PC-9 (cell line): ENCODE measurements at regions not wholly inside any gene's neighbourhood (a gene's known extent, or its start where the extent isn't known, plus 50 kb on each side); places are given as distances from the start of the nearest gene placed in this dataset.

Experiments
- BruUV-seq: library from RNA; stranded (reverse); fragments of 400-500 nt; replicated peaks from 2 replicates; lab custom pipeline; 2021; lab: Mats Ljungman, UMichigan
- CTCF ChIA-PET: fragments of 300-600 bp; sonication (Branson Sonifier 250); formaldehyde crosslinking; loops from one replicate; lab custom pipeline; 2022; ENCODE audit warnings: antibody characterized with exemption; lab: Charles Lee
- POLR2A ChIA-PET: fragments of 300-600 bp; sonication (Branson Sonifier 250); formaldehyde crosslinking; loops from one replicate; lab custom pipeline; 2022; ENCODE audit warnings: antibody characterized with exemption; ENCODE audit not compliant: unreplicated experiment; lab: Charles Lee
- DNase-seq, 2 experiments: peaks; one replicate each; pipeline versions ENCODE4 v3.0.0 to v3.0.0-alpha.2; 2015 to 2022; ENCODE audit warnings: mixed read lengths in 1 of 2
- H2AFZ ChIP-seq: fragments of 200-600 bp; sonication (generic); 2 replicates; pipeline ENCODE4 v1.8.1; 2017; ENCODE audit warnings: antibody characterized with exemption
- H3F3A ChIP-seq: fragments of 200-600 bp; sonication (generic); 2 replicates; pipeline ENCODE4 v1.8.1; 2017; ENCODE audit warnings: antibody characterized with exemption, mild to moderate bottlenecking, low read depth; ENCODE audit not compliant: insufficient read depth
- H3K27ac ChIP-seq: fragments of 200-600 bp; sonication (generic); 2 replicates; pipeline ENCODE4 v1.6.1; 2016; ENCODE audit warnings: mixed run types
- H3K27me3 ChIP-seq: fragments of 200-600 bp; sonication (generic); 2 replicates; pipeline ENCODE4 v1.6.1; 2016; ENCODE audit warnings: low read depth, mixed run types; ENCODE audit not compliant: insufficient read depth
- H3K36me3 ChIP-seq: fragments of 200-600 bp; sonication (generic); 2 replicates; pipeline ENCODE4 v1.6.1; 2016; ENCODE audit warnings: low read depth, mixed run types
- H3K4me1 ChIP-seq: fragments of 200-600 bp; sonication (generic); replicated peaks from 2 replicates; pipeline ENCODE4 v1.6.1; 2016; ENCODE audit warnings: mixed run types; ENCODE audit not compliant: insufficient read depth
- H3K4me2 ChIP-seq: fragments of 200-600 bp; sonication (generic); 2 replicates; pipeline ENCODE4 v1.6.1; 2017; ENCODE audit warnings: mixed run types
- H3K4me3 ChIP-seq: fragments of 200-600 bp; sonication (generic); 2 replicates; pipeline ENCODE4 v1.6.1; 2016; ENCODE audit warnings: mixed run types
- H3K79me2 ChIP-seq: fragments of 200-600 bp; sonication (generic); 2 replicates; pipeline ENCODE4 v1.6.1; 2017; ENCODE audit warnings: low read depth, mixed run types
- H3K9me2 ChIP-seq: fragments of 200-600 bp; sonication (generic); 2 replicates; pipeline ENCODE4 v1.8.1; 2017; ENCODE audit warnings: mild to moderate bottlenecking; ENCODE audit not compliant: insufficient read depth
- H3K9me3 ChIP-seq: fragments of 200-600 bp; sonication (generic); 2 replicates; pipeline ENCODE4 v1.8.1; 2016; ENCODE audit warnings: low read depth; ENCODE audit not compliant: insufficient read depth
- H4K20me1 ChIP-seq: fragments of 200-600 bp; sonication (generic); 2 replicates; pipeline ENCODE4 v1.8.1; 2017; ENCODE audit not compliant: insufficient read depth
- EZH2 ChIP-seq: fragments of 200-600 bp; sonication (generic); IDR thresholded peaks from 2 replicates; pipeline ENCODE4 v1.8.0; 2017; ENCODE audit warnings: antibody characterized with exemption, low read depth
- intact Hi-C: fragments of 100-400 bp; cut with micrococcal nuclease; formaldehyde crosslinking; loops from one replicate; pipeline ENCODE4 v1.10.0; 2022; ENCODE audit not compliant: unreplicated experiment
- TF ChIP-seq, protein P1 (sequence below): fragments of 200-600 bp; sonication (generic); conservative IDR thresholded peaks from 2 replicates; pipeline ENCODE4 v1.6.1; 2017; ENCODE audit warnings: mixed run types, antibody characterized with exemption, mild to moderate bottlenecking, moderate library complexity

DNA sequence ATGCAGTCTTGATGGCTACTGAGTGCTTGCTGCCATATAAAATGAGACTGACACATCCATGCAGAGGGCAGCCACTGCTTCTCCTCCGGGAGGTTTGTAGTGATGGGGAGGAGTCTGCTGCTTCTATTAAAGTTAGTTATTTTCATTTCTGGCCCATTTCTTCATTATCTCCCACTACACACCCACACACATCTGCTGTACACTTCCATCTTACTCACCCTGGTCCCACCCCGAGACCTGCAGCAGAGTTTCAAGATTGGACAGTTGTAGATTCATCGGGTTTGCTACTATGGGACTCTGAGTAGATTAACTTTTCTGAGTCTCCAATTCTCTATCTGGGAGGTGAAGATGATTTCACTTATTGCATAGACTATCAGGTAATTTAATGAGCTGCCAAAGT, 176.2 kb upstream of the SNX19 start:
- no peak for TF ChIP-seq EZH2
- TF ChIP-seq, protein P1, sequence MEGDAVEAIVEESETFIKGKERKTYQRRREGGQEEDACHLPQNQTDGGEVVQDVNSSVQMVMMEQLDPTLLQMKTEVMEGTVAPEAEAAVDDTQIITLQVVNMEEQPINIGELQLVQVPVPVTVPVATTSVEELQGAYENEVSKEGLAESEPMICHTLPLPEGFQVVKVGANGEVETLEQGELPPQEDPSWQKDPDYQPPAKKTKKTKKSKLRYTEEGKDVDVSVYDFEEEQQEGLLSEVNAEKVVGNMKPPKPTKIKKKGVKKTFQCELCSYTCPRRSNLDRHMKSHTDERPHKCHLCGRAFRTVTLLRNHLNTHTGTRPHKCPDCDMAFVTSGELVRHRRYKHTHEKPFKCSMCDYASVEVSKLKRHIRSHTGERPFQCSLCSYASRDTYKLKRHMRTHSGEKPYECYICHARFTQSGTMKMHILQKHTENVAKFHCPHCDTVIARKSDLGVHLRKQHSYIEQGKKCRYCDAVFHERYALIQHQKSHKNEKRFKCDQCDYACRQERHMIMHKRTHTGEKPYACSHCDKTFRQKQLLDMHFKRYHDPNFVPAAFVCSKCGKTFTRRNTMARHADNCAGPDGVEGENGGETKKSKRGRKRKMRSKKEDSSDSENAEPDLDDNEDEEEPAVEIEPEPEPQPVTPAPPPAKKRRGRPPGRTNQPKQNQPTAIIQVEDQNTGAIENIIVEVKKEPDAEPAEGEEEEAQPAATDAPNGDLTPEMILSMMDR = no peak
- CTCF ChIA-PET = no interaction called here
- no TSS peak for BruUV-seq

DNA sequence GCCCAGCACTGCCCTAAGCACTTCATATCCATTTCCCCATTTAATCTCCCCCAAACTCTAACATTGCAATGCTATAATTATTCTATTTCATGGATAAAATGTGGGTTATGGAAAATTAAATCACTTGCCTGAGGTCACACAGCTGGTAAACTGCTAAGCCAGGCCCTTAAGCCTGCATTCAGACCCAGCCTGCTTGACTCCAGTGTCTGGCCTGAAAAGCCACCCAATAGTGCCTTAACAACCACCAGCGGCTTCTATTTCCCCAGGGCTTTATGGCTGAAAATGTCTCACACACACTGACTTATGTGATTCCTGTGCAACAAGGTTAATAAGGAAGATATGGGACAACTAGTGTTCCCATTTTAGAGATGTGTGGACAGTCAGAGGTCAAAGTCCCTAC, 178.5 kb upstream of the SNX19 start:
- POLR2A ChIA-PET = no interaction called here
- TF ChIP-seq, protein P1 = no peak
- TF ChIP-seq EZH2 = no peak
- Histone ChIP-seq H3F3A (no peaks in the 10 kb centered on the region), H3K36me3 (no peaks in the 10 kb centered on the region), H3K4me3 (no peak overlapping the region), H3K4me2 (no peak overlapping the region), H3K4me1 (no peaks in the 10 kb centered on the region), H4K20me1 (no peaks in the 10 kb centered on the region), H3K27ac (no peak overlapping the region), H3K27me3 (peaks cover 59% of the 10 kb centered on the region), H2AFZ (no peak overlapping the region), H3K9me3 (no peaks in the 10 kb centered on the region), H3K9me2 (no peaks in the 10 kb centered on the region), H3K79me2 (no peaks in the 10 kb centered on the region)
- CTCF ChIA-PET = no interaction called here
- BruUV-seq = no TSS peak
- no peak for DNase-seq
- intact Hi-C loops = no loop called here

More for the DNA sequence above, 176.2 kb upstream of the SNX19 start:
- Histone ChIP-seq H3K9me2 (no peaks in the 10 kb centered on the region), H3K4me1 (no peaks in the 10 kb centered on the region), H3K36me3 (no peaks in the 10 kb centered on the region), H3F3A (no peaks in the 10 kb centered on the region), H3K4me3 (no peak overlapping the region), H3K4me2 (no peak overlapping the region), H3K79me2 (no peaks in the 10 kb centered on the region), H3K9me3 (no peaks in the 10 kb centered on the region), H2AFZ (no peak overlapping the region), H3K27ac (no peak overlapping the region), H3K27me3 (peaks cover 41% of the 10 kb centered on the region), H4K20me1 (no peaks in the 10 kb centered on the region)
- POLR2A ChIA-PET = no interaction called here
- no peak for DNase-seq
- intact Hi-C loops = no loop called here

DNA sequence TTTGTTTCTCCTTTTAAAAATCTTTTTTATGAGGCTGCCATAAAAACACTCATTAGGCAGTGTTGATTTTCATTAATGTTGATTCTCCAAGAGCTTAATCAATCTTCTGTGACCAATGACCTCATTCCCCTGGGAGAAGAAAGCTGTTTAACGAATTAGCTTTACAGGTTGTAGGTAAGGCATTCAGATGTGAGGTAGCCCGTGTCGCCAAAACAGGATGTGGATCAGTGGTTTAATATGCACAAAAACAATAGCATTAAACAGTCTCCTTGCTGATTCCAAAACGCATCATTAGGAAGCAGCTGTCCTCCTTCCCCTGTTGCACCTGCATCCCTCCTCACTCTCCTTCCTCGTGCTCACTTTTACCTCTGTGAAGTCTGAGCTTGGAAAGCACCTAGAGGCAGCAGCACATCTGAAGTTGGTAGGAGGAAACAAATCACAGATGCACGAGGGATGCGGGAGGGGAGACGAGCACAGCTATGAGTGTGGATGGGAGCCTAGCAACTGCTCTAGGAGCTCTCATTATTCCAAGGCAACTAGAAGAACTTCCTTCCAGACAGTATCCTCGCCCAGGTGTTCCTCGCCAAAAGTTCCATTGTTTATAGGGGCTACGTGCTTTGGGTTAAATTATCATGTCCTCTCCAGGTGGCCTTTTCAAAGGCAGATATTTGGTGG, 179.4 kb upstream of the SNX19 start:
- no peak overlapping the region for H3K4me3 ChIP-seq
- no peak overlapping the region for H3K4me2 ChIP-seq
- no peaks in the 10 kb centered on the region for H3F3A ChIP-seq
- H4K20me1 ChIP-seq = no peaks in the 10 kb centered on the region
- no peak overlapping the region for H3K27ac ChIP-seq
- no TSS peak for BruUV-seq
- ChIA-PET POLR2A (no interaction called here), CTCF (interaction anchor here (0.6 kb wide), 1 partner anchor 31 kb away, joined by 3 read pairs; no protein-coding TSS in a partner anchor)
- DNase-seq = no peak
- intact Hi-C loops = no loop called here
- no peaks in the 10 kb centered on the region for H3K4me1 ChIP-seq
- H2AFZ ChIP-seq = no peak overlapping the region
- H3K27me3 ChIP-seq = peaks cover 61% of the 10 kb centered on the region
- H3K36me3 ChIP-seq = no peaks in the 10 kb centered on the region
- no peak for TF ChIP-seq EZH2
- TF ChIP-seq, protein P1 = no peak
- no peaks in the 10 kb centered on the region for H3K9me2 ChIP-seq
- H3K79me2 ChIP-seq = no peaks in the 10 kb centered on the region
- H3K9me3 ChIP-seq = no peaks in the 10 kb centered on the region
